DOHH2 (cell line): ENCODE measurements at regions not wholly inside any gene's neighbourhood (a gene's known extent, or its start where the extent isn't known, plus 50 kb on each side); places are given as distances from the start of the nearest gene placed in this dataset.

Source experiments
- EZH2phosphoT487 ChIP-seq: fragments of 200-600 bp; sonication (generic); IDR thresholded peaks from 2 replicates; pipeline ENCODE4 v1.6.1; 2017; ENCODE audit warnings: borderline replicate concordance, mild to moderate bottlenecking, antibody characterized with exemption, low read length, moderate library complexity, mixed read lengths
- TF ChIP-seq, protein P1 (sequence below): fragments of 200-600 bp; sonication (generic); IDR thresholded peaks from one replicate; pipeline ENCODE4 v1.5.1; 2014; ENCODE audit warnings: antibody characterized with exemption, mild to moderate bottlenecking, low read depth, low read length; ENCODE audit not compliant: poor library complexity, severe bottlenecking

GRCh38 chr10:121282264-121282663, 316.0 kb downstream of the FGFR2 start:
- TF ChIP-seq, protein P1, sequence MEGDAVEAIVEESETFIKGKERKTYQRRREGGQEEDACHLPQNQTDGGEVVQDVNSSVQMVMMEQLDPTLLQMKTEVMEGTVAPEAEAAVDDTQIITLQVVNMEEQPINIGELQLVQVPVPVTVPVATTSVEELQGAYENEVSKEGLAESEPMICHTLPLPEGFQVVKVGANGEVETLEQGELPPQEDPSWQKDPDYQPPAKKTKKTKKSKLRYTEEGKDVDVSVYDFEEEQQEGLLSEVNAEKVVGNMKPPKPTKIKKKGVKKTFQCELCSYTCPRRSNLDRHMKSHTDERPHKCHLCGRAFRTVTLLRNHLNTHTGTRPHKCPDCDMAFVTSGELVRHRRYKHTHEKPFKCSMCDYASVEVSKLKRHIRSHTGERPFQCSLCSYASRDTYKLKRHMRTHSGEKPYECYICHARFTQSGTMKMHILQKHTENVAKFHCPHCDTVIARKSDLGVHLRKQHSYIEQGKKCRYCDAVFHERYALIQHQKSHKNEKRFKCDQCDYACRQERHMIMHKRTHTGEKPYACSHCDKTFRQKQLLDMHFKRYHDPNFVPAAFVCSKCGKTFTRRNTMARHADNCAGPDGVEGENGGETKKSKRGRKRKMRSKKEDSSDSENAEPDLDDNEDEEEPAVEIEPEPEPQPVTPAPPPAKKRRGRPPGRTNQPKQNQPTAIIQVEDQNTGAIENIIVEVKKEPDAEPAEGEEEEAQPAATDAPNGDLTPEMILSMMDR, result no peak
- no peak for TF ChIP-seq EZH2phosphoT487
